Muscle layer of colon (tissue), 2 donors: ENCODE measurements at regions not wholly inside any gene's neighbourhood (a gene's known extent, or its start where the extent isn't known, plus 50 kb on each side); places are given as distances from the start of the nearest gene placed in this dataset.

ENCODE experiments used
- H3K27ac ChIP-seq: one replicate; pipeline ENCODE4 v1.7.0; 2013; ENCODE audit warnings: low read depth, mild to moderate bottlenecking, low read length, moderate library complexity
- H3K27me3 ChIP-seq, 2 donors: one replicate each; pipeline ENCODE4 v1.7.0; 2013; ENCODE audit warnings: low read length in 2 of 2, mild to moderate bottlenecking in 2 of 2; ENCODE audit not compliant: insufficient read depth in 2 of 2, control insufficient read depth in 1 of 2
- H3K36me3 ChIP-seq: one replicate; pipeline ENCODE4 v1.7.0; 2013; ENCODE audit warnings: mild to moderate bottlenecking, low read length; ENCODE audit not compliant: insufficient read depth
- H3K4me1 ChIP-seq: one replicate; pipeline ENCODE4 v1.7.0; 2013; ENCODE audit warnings: mild to moderate bottlenecking, low read length; ENCODE audit not compliant: insufficient read depth
- H3K4me3 ChIP-seq, 2 donors: one replicate each; pipeline ENCODE4 v1.7.0; 2013; ENCODE audit warnings: low read length in 2 of 2, low read depth in 1 of 2, mild to moderate bottlenecking in 1 of 2, moderate library complexity in 1 of 2
- H3K9ac ChIP-seq: one replicate; pipeline ENCODE4 v1.7.0; 2013; ENCODE audit warnings: low read length
- H3K9me3 ChIP-seq: one replicate; pipeline ENCODE4 v1.7.0; 2013; ENCODE audit warnings: mild to moderate bottlenecking, low read length
- donor health status: abdominal sarcoma.
- donor health status: Adenocarcinoma of cecum.

DNA sequence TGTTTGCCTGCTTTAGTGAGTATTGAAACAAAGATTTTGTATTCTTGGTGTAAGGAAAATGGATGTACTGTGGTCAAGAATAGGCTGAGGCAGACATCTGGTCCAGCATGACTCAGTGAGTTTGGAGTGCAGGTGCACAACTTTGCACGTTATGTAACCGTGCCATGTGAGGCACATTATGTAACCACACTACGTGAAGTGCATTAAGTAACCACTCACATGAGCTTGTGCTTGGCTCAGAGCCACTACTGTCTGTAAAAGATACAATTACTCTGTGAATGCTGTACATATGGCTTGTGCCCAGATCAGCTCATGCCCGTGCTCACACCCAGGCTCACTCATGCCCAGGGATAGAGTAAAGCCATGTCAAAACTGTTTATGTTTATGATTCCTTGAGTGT lies 216.8 kb downstream of the CTH start:
- Histone ChIP-seq H3K27me3 (no peaks in the 10 kb centered on the region), H3K4me3 (no peak overlapping the region), H3K27ac (no peak overlapping the region), H3K4me1 (no peaks in the 10 kb centered on the region), H3K36me3 (no peaks in the 10 kb centered on the region), H3K9ac (no peak overlapping the region), H3K9me3 (no peaks in the 10 kb centered on the region)

DNA sequence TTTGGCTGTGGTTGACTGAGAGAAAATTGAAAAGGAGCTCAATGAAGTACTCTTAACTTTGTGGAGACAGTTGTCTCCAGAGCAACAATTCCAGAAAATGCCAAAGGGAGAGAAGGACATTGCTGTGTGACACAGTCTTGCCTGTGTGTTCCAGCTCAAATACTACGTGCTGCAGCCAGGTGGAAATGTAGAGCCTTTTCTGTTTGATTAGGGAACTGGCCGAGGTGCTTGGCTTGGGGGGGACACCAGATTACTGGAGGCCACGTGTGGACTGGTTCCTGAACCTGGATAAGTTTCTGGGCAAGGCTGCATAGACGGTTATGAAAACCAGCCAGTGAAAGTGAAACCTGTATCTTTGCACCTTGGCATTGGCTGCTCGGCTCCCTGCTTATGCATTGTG lies 217.9 kb downstream of the CTH start:
- no peaks in the 10 kb centered on the region for H3K36me3 ChIP-seq
- no peaks in the 10 kb centered on the region for H3K9me3 ChIP-seq
- no peak overlapping the region for H3K4me3 ChIP-seq
- no peaks in the 10 kb centered on the region for H3K27me3 ChIP-seq
- H3K27ac ChIP-seq = no peak overlapping the region
- no peak overlapping the region for H3K9ac ChIP-seq
- H3K4me1 ChIP-seq = no peaks in the 10 kb centered on the region

DNA sequence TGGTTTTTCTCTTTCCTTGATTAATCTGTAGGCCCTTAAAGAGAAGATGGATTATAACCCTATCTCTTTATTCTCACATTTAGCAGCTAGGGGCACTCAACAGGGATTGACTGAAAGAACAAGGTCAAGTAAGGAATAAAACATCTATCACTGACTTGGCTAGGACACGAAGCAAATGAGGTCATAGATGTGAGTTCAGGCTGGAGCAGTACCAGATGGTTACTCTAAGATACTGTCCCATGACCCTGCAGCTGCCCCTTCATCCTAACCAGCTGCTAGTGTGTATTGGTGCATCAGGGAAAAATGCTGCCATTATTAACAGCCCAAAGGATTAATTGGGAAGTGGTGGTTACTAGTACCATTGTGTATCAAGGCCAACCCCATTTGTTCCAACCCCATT lies 221.9 kb downstream of the CTH start:
- Histone ChIP-seq H3K9me3 (no peaks in the 10 kb centered on the region), H3K27me3 (no peaks in the 10 kb centered on the region), H3K36me3 (no peaks in the 10 kb centered on the region), H3K27ac (no peak overlapping the region), H3K9ac (no peak overlapping the region), H3K4me1 (no peaks in the 10 kb centered on the region), H3K4me3 (no peak overlapping the region)

DNA sequence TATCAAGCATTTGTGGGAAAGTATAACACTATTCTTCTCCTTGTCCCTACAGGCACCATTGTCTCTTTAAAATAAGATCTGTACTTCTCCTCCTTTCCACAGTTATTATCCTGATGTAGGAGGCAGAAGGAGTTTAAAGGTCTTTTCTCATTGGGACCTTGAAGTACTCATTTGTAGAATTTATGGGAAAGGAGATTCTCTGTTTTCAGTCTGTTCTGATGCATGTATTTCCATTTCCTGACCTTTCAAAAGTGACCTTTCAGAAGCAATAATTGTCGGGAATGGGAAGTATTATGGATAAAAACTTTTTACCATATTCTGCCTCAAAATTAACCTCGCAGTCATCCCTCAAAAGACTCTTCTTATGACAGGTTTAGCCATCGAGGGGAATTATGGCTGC lies 224.8 kb downstream of the CTH start:
- Histone ChIP-seq H3K36me3 (no peaks in the 10 kb centered on the region), H3K27ac (no peak overlapping the region), H3K27me3 (no peaks in the 10 kb centered on the region), H3K9ac (no peak overlapping the region), H3K4me3 (no peak overlapping the region), H3K9me3 (no peaks in the 10 kb centered on the region), H3K4me1 (no peaks in the 10 kb centered on the region)

DNA sequence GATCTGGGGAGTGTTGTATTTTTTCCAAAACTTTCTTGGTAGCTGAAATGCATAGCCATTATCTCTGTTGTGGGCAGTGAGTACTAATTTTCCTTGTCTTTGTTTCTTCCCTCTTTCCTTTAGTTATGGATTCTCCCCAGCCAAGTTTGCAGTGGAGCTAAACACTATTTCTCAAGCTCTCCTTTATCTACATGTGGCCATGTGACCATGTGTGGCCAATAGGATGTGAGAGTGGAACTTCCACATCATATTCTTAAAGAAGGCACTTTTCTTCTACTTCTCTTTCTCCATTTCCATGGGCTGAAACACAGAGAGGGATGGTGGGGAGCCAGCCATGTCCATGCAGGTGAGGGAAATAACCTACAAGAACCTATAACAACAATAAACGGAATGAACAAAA lies 230.8 kb downstream of the CTH start:
- H3K9ac ChIP-seq = no peak overlapping the region
- H3K36me3 ChIP-seq = no peaks in the 10 kb centered on the region
- H3K9me3 ChIP-seq = no peaks in the 10 kb centered on the region
- no peak overlapping the region for H3K4me3 ChIP-seq
- no peaks in the 10 kb centered on the region for H3K27me3 ChIP-seq
- no peak overlapping the region for H3K27ac ChIP-seq
- H3K4me1 ChIP-seq = no peaks in the 10 kb centered on the region

DNA sequence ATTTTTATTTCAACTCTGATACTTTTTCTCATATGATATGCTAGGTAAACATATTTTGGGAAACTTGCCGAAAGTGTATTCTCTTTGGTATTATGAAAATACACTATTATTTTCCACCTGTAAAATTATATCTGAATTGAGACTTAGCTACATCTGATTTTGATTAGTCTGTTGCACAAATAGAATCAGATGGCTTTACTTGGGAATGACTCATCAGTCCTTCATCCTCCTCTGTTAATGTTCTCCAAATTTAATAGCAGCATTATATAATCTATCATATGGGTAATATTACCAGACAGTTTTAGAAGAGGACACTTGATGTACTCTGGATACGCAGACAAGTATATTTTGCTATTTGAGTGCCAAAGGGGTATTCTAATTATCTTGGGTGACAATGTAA lies 245.3 kb downstream of the CTH start:
- no peaks in the 10 kb centered on the region for H3K4me1 ChIP-seq
- no peaks in the 10 kb centered on the region for H3K36me3 ChIP-seq
- no peak overlapping the region for H3K4me3 ChIP-seq
- H3K27me3 ChIP-seq = no peaks in the 10 kb centered on the region
- H3K27ac ChIP-seq = no peak overlapping the region
- no peaks in the 10 kb centered on the region for H3K9me3 ChIP-seq
- H3K9ac ChIP-seq = no peak overlapping the region

DNA sequence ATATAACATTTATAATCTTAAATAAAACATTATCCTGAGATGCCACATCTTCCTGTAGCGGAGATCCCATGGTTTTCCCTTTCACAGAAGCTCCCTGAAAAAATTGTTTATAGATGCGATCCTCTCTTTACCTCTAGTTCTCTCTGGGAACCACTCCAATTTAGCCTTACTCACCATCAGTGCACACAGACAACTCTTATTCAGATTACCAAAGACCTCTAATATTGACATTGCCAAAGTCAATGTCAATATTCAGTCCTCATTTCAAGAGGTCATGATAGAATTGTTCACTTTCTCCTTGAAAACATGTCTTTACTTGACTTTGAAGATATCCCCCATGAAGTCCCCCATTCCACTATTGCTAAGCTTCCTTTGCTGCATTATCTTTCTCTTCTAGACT lies 248.8 kb downstream of the CTH start:
- Histone ChIP-seq H3K27me3 (no peaks in the 10 kb centered on the region), H3K4me3 (no peak overlapping the region), H3K4me1 (no peaks in the 10 kb centered on the region), H3K9me3 (no peaks in the 10 kb centered on the region), H3K27ac (no peak overlapping the region), H3K9ac (no peak overlapping the region), H3K36me3 (no peaks in the 10 kb centered on the region)

DNA sequence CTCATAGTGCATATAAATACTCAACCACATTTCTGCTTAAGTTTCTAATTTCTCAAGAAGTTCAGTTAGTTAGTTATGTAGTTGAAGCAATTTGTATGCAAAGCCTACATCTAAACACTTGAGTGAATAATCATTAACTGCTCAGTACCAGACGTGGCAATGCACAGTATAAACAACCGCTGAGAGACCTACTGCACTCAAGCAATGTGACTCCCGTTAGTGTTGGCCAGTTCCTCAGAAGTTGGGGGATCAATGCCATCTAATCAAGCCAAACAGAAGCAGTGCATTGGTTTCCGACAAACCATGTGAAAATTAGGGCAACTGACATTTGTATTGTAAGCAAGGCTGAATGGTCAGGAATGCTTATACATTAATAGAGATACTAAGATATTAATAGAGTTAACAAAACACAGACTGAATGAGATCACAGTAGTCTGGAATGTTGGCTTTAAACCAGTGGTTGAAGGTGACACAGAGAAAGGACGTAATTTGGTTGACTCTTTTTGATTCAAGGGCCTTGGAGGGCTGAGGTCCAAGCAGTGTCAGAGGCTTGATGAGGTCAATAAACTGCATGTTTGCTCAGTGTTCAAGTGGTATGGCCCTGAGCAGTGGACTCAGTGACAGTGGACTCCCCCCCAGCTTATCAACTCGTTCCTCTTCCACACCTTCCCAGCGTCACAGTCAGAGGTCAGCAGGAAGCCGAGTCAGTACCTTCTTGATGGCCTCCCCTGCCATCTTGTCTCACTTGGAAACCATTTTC lies 255.5 kb downstream of the CTH start:
- no peaks in the 10 kb centered on the region for H3K27me3 ChIP-seq
- no peak overlapping the region for H3K4me3 ChIP-seq
- no peak overlapping the region for H3K27ac ChIP-seq
- no peak overlapping the region for H3K9ac ChIP-seq
- H3K36me3 ChIP-seq = no peaks in the 10 kb centered on the region
- no peaks in the 10 kb centered on the region for H3K9me3 ChIP-seq
- no peaks in the 10 kb centered on the region for H3K4me1 ChIP-seq

DNA sequence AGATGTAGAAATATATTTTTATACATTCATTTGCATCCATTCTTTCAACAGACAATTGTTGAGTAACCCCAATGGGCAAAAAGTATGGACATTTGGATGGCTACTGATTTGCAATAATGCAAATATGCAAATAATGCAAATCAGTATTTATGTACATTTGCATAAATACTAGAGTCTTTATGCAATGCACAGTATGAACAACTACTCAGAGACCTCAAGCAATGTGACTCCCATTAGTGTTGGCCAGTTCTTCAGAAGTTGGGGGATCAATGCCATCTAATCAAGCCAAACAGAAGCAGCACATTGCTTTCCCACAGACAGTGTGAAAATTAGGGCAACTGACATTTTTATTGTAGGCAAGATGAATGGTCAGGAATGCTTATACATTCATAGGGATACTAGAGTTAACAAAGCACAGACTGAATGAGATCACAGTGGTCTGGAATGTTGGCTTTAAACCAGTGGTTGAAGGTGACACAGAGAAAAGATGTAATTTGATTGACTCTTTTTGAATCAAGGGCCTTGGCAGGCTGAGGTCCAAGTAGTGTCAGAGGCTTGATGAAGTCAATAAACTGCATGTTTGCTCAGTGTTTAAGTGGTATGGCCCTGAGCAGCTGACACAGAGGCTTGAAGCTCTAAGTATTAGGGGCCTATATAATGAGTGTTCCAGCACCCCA lies 256.6 kb downstream of the CTH start:
- Histone ChIP-seq H3K4me1 (no peaks in the 10 kb centered on the region), H3K36me3 (no peaks in the 10 kb centered on the region), H3K4me3 (no peak overlapping the region), H3K27me3 (no peaks in the 10 kb centered on the region), H3K27ac (no peak overlapping the region), H3K9me3 (no peaks in the 10 kb centered on the region), H3K9ac (no peak overlapping the region)

DNA sequence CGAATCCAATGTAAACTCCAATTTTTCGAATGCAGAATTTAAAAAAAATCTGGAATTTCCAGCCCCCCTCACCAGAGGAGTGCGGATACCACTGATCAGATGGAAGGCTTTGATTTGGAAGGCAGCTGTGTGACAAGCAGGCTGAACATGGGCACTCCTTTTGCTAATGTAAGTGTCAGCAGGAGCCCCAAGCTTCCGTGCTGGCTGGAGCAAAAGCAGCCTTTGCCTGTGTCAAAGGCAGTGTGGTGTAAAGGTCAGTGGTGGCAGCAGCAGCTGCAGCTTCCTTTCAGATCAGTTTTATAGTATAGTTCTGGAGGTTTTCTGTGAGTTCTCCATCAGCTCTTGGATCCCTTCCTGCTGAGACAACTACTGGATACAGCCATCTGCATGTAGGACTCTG lies 259.9 kb downstream of the CTH start:
- no peak overlapping the region for H3K27ac ChIP-seq
- H3K4me3 ChIP-seq = no peak overlapping the region
- no peaks in the 10 kb centered on the region for H3K36me3 ChIP-seq
- H3K9me3 ChIP-seq = no peaks in the 10 kb centered on the region
- H3K4me1 ChIP-seq = no peaks in the 10 kb centered on the region
- no peak overlapping the region for H3K9ac ChIP-seq
- no peaks in the 10 kb centered on the region for H3K27me3 ChIP-seq

DNA sequence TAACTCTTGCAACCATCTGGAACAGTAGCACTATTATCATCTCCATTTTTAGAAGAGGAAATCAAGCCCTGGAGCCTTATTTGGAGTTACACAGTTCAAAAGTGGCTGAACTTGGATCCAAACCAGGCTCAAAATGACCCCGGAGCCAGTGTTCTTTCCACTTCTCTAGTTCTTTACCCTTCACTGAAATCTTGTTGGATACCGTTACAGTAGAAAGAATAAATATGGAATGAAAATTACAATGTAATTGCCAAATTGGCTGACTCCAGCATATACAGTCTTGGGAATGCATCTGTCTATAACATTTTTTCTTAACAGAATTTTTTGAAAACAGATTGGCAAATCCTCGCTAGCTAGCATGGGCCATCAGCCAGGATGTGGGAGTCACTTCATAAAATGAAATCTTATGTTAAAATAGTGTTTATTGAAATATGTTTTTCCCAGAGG lies 261.4 kb downstream of the CTH start:
- H3K9me3 ChIP-seq = no peaks in the 10 kb centered on the region
- H3K4me3 ChIP-seq = no peak overlapping the region
- no peaks in the 10 kb centered on the region for H3K36me3 ChIP-seq
- no peak overlapping the region for H3K27ac ChIP-seq
- H3K9ac ChIP-seq = no peak overlapping the region
- no peaks in the 10 kb centered on the region for H3K4me1 ChIP-seq
- no peaks in the 10 kb centered on the region for H3K27me3 ChIP-seq
